HG02938 (cell line): ENCODE measurements at regions not wholly inside any gene's neighbourhood (a gene's known extent, or its start where the extent isn't known, plus 50 kb on each side); places are given as distances from the start of the nearest gene placed in this dataset.
"Not testable (repeated sequence)": the region's sequence is repeated elsewhere in the genome, so short reads cannot be mapped to it uniquely, and the experiment has no call there.

Experiments
- ATAC-seq: cut with Tn5 transposase; IDR thresholded peaks from one replicate; pipeline ENCODE4 v1.9.1; 2021; ENCODE audit warnings: mild to moderate bottlenecking, moderate library complexity; ENCODE audit not compliant: unreplicated experiment

DNA sequence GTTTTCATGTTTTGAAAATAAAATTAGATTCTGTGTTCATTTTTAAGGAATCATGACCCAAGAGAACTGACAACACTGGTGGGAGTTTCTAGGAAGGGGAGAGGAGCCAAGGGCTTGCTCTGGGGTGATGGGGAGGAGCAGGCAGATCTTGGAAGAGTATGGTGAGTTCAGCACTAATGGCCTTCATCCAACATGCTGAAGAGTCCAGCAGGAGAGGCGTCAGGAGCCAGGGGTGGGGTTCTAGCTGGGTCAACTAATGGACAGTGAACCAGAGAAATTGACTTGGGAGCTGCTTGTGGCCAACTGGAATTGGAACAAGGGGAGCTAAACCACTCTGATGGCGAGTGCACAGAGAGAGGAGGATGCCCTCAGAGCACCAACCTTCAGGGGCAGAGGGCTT lies 107.1 kb downstream of the MRPL14 start:
- no peak for ATAC-seq

DNA sequence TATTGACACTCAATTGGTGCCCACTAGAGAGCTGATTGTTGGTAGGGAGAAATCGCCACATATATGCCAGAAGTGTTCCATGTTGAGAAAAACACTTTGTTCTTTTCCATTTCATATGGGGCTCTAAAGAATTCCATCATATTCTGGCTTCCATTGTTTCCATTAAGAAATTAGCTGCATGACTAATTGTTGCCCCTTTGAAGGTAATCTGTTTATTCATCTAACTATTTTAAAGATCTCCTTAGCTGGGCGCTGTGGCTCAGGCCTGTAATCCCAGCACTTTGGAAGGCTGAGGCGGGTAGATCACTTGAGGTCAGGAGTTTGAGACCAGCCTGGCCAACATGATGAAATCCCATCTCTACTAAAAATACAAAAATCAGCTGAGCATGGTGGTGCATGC lies 109.9 kb downstream of the MRPL14 start:
- not testable (repeated sequence) for ATAC-seq

DNA sequence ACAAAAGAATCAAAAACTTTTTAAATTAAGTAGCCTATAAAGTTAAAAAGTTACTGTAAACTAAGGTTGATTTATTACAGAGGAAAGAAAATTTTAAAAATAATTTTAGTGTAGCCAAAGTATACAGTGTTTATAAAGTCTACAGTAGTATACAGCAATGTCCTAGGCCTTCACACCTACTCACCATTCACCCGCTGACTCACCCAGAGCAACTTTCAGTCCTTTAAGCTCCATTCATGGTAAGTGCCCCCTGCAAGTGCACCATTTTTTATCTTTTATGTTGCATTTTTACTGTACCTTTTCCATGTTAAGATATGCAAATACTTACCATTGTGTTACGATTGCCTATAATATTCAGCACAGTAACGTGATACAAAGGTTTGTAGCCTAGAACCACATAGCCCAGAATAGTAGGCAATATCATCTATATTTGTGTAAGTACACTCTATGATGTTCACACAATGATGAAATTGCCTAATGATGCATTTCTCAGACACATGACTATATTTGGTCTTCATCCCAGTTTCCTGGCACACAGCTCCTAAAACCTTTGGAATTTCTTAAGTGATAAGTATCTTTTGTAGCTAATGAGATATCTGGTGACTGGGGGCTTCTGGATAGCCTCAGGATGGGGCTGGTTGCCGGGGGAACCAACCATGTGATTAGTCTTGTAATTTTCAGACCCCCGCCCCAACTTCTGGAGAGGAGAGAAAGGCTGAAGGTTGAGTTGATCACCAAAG lies 111.0 kb downstream of the MRPL14 start:
- no peak for ATAC-seq

- ATAC-seq = no peak
These were observed 115.2 kb downstream of the MRPL14 start for GRCh38 chr6:44012078-44012493.

GRCh38 chr6:44011350-44011920 lies 115.8 kb downstream of the MRPL14 start:
- ATAC-seq = no peak

DNA sequence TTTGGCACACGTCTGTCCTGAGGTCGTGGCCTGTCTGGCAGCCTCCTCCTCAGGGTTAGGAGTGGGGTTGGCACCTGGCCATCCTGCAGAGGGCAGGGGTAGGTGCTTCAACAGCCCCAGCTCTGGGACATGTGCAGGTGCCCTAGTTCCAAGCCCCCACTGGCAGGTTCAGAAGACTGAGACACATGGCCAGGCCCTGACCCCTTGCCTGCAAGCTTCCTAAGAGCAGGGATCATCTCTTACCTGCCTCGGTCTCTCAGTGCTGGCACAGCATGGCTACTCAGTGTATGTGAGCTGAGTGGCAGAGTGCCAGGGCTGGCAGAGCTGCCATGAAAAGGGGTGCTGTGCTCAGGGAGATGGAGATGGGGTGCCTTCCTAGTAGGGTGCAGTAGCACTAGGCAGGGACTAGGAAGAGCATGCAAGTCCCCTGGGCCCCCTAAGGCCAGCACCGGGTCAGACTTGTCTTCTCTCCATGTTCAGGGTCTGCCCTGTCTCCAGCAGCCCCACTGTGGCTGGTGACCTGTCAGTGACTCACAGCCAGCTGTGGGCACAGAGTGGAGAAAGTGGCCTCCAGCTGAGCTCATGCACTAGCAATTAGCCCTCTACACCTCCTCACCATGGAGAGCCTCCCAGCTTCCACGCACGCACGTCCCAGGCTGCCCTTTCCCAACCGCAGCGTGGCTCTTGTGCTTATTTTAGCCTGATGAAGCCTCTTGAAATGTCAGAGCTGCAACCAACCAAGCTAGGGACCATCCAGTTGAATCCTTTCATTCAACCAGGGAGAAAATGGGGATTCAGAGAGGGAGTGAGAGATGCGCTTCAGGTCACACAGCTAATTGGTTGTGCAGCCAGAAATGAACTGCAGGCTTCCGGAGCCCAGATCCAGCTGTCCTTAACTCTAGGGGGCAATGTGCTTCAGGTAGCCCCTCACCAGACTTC lies 116.6 kb downstream of the MRPL14 start:
- ATAC-seq = no peak

- no peak for ATAC-seq
These were observed 117.6 kb downstream of the MRPL14 start for GRCh38 chr6:44009425-44010321.

- no peak for ATAC-seq
These were observed 118.4 kb downstream of the MRPL14 start for GRCh38 chr6:44008821-44009370.

- ATAC-seq = no peak
These were observed 119.2 kb downstream of the MRPL14 start for GRCh38 chr6:44007818-44008621.

- no peak for ATAC-seq
These were observed 120.4 kb downstream of the MRPL14 start for GRCh38 chr6:44006872-44007303.

GRCh38 chr6:44006123-44006871 lies 121.0 kb downstream of the MRPL14 start:
- ATAC-seq = no peak

- no peak for ATAC-seq
These were observed 121.7 kb downstream of the MRPL14 start for GRCh38 chr6:44005507-44005903.

- no peak for ATAC-seq
These were observed 122.4 kb downstream of the MRPL14 start for GRCh38 chr6:44004625-44005506.

GRCh38 chr6:44004136-44004535 lies 123.1 kb downstream of the MRPL14 start:
- ATAC-seq = no peak

DNA sequence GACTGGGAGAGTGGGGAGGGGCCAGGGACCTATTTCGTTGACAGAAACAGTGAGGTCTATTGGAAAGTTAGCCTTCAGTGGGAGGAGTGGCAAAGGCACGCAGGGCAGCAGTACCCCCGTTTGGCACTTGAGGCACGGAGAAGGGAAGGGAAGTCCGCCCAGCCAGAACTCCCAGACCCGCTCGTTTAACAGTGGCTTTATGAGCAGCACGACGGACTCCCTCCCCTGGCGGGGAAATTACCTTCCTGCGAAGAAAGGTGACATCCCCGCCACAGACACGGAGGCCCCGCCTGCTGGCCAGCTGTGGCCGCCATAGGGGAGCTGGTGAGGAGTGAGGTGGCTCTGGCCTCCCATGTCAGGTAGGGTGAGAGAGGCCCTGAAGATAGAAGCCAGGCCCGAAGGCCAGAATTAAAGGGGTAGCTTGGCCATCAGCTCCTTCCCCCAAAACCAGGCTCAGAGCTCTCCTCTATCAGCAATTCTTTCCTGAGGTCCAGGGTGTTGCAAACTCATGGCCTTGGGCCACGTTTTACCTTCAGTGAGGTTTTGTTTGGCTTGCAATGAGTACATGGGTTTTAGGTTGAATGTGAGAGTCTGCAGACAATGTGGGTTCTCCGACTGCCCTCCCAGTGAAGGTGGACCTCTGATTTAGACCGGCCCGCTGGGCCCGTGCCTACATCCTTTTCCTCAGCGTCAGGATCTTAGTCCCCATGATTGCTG lies 123.7 kb downstream of the MRPL14 start:
- no peak for ATAC-seq

- ATAC-seq = no peak
These were observed 124.5 kb downstream of the MRPL14 start for GRCh38 chr6:44002593-44003344.
